ENCODE measurements at regions not wholly inside any gene's neighbourhood (a gene's known extent, or its start where the extent isn't known, plus 50 kb on each side); places are given as distances from the start of the nearest gene placed in this dataset.
"Not testable (repeated sequence)": the region's sequence is repeated elsewhere in the genome, so short reads cannot be mapped to it uniquely, and the experiment has no call there.

- no peak for DNase-seq (ENCODE audit: low read depth)
Measured at GRCh38 chrX:120718969-120719368, 89.1 kb upstream of the C1GALT1C1 start.

DNA sequence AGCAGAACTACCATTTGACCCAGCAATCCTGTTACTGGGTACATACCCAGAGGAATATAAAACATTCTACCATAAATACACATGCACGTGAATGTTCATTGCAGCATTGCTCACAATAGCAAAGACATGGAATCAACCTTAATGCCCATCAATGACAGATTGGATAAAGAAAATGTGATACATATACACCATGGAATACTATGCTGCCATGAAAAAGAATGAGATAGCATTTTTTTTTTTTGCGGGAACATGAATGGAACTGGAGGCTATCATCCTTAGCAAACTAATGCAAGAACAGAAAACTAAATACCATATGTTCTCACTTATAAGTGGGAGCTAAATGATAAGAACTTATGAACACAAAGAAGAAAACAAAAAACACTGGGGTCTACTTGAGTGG is 72.5 kb upstream of the C1GALT1C1 start:
- not testable (repeated sequence) for DNase-seq (ENCODE audit: low read depth)

- DNase-seq (ENCODE audit: low read depth): no peak
Measured at GRCh38 chrX:120697053-120697452, 67.2 kb upstream of the C1GALT1C1 start.

GRCh38 chrX:120692319-120692718 is 62.5 kb upstream of the C1GALT1C1 start:
- DNase-seq (ENCODE audit: low read depth): no peak

DNA sequence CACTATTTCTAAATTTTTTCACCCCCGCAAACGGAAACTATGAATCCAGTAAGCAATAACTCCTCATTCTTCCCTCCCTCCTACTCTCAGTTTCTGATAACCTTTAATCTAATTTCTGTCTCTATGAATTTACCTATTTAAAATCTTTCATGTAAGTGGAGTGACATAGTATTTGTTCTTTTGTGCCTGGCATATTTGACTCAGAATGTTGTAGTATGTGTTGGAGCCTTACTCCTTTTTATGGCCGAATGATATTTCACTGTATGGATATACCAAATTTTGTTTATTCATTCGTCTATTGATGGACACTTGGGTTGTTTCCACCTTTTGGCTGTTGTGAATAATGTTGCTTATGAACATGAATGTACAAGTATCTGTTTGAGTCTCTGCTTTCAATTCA is 61.1 kb upstream of the C1GALT1C1 start:
- DNase-seq (ENCODE audit: low read depth): no peak

- no peak for DNase-seq (ENCODE audit: low read depth)
Measured at GRCh38 chrX:120690344-120690743, 60.5 kb upstream of the C1GALT1C1 start.

DNA sequence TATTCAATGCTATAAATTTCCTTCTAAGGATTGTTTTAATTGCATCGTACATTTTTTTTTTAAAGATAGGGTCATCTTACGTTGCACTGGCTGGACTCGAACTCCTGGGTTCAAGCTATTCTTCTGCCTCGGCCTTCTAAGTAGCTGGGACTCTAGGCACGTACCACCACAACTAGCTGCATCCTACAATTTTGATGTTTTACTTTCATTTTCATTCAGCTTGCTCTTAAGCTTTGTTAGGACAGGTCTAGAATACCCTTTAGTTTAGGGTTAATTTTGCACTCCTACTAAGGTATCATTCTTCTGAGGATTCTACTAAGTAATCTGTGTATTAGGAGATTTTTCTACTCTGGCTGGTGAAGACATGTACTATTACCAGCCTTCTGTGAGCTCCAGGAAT is 50.2 kb upstream of the C1GALT1C1 start:
- DNase-seq (ENCODE audit: low read depth): no peak
